ENCODE measurements at regions not wholly inside any gene's neighbourhood (a gene's known extent, or its start where the extent isn't known, plus 50 kb on each side); places are given as distances from the start of the nearest gene placed in this dataset.

GRCh38 chr5:147145328-147145727 lies 89.5 kb upstream of the STK32A start:
- Histone ChIP-seq H2AFZ (ENCODE audit: insufficient read depth, low read length, poor library complexity) (no peak overlapping the region), H4K12ac (ENCODE audit: low read depth, low read length) (no peak overlapping the region), H4K91ac (ENCODE audit: low read depth, low read length) (no peak overlapping the region), H3K9ac (ENCODE audit: low read length) (no peak overlapping the region), H3K27me3 (ENCODE audit: insufficient read depth, low read length) (no peaks in the 10 kb centered on the region), H4K8ac (ENCODE audit: low read depth, low read length) (no peak overlapping the region), H3K4ac (ENCODE audit: low read depth, low read length) (no peak overlapping the region), H2BK5ac (ENCODE audit: low read depth, low read length, poor library complexity) (no peak overlapping the region), H2BK120ac (ENCODE audit: insufficient read depth, low read length, poor library complexity) (no peak overlapping the region), H3K9me3 (ENCODE audit: insufficient read depth, low read depth, low read length) (no peaks in the 10 kb centered on the region), H3K4me3 (ENCODE audit: low read depth, low read length) (no peak overlapping the region), H3K27ac (ENCODE audit: low read depth, low read length) (no peak overlapping the region), H3K4me1 (ENCODE audit: control insufficient read depth in 1 of 2, insufficient read depth in 2 of 2, low read length in 2 of 2) (no peaks in the 10 kb centered on the region), H3K4me2 (ENCODE audit: low read length) (no peak overlapping the region), H2BK12ac (ENCODE audit: low read length) (no peak overlapping the region), H3K14ac (ENCODE audit: low read length) (no peak overlapping the region), H2AK5ac (ENCODE audit: low read length) (no peak overlapping the region), H3K79me2 (ENCODE audit: control insufficient read depth, insufficient read depth, low read length, poor library complexity) (no peaks in the 10 kb centered on the region), H3K18ac (ENCODE audit: low read length) (no peak overlapping the region), H3K79me1 (ENCODE audit: low read length) (no peaks in the 10 kb centered on the region), H3K23ac (ENCODE audit: low read length) (no peak overlapping the region), H3K36me3 (ENCODE audit: control insufficient read depth in 1 of 2, insufficient read depth in 2 of 2, low read length in 2 of 2) (no peaks in the 10 kb centered on the region)
- no peak for DNase-seq
- no CpG with 5 or more reads among the region's 1 CpG for WGBS (ENCODE audit: extremely low coverage, insufficient coverage, insufficient read length)

GRCh38 chr5:147148715-147149114 lies 86.1 kb upstream of the STK32A start:
- Histone ChIP-seq H3K4ac (ENCODE audit: low read depth, low read length) (no peak overlapping the region), H4K12ac (ENCODE audit: low read depth, low read length) (no peak overlapping the region), H3K9me3 (ENCODE audit: insufficient read depth, low read depth, low read length) (no peaks in the 10 kb centered on the region), H2AFZ (ENCODE audit: insufficient read depth, low read length, poor library complexity) (no peak overlapping the region), H2BK120ac (ENCODE audit: insufficient read depth, low read length, poor library complexity) (no peak overlapping the region), H3K4me2 (ENCODE audit: low read length) (no peak overlapping the region), H3K18ac (ENCODE audit: low read length) (no peak overlapping the region), H3K4me3 (ENCODE audit: low read depth, low read length) (no peak overlapping the region), H4K91ac (ENCODE audit: low read depth, low read length) (no peak overlapping the region), H3K9ac (ENCODE audit: low read length) (no peak overlapping the region), H3K27ac (ENCODE audit: low read depth, low read length) (no peak overlapping the region), H3K4me1 (ENCODE audit: control insufficient read depth in 1 of 2, insufficient read depth in 2 of 2, low read length in 2 of 2) (no peaks in the 10 kb centered on the region), H2AK5ac (ENCODE audit: low read length) (no peak overlapping the region), H2BK5ac (ENCODE audit: low read depth, low read length, poor library complexity) (no peak overlapping the region), H3K14ac (ENCODE audit: low read length) (no peak overlapping the region), H2BK12ac (ENCODE audit: low read length) (no peak overlapping the region), H4K8ac (ENCODE audit: low read depth, low read length) (no peak overlapping the region), H3K79me1 (ENCODE audit: low read length) (no peaks in the 10 kb centered on the region), H3K36me3 (ENCODE audit: control insufficient read depth in 1 of 2, insufficient read depth in 2 of 2, low read length in 2 of 2) (no peaks in the 10 kb centered on the region), H3K27me3 (ENCODE audit: insufficient read depth, low read length) (no peaks in the 10 kb centered on the region), H3K79me2 (ENCODE audit: control insufficient read depth, insufficient read depth, low read length, poor library complexity) (no peaks in the 10 kb centered on the region), H3K23ac (ENCODE audit: low read length) (no peak overlapping the region)
- WGBS (ENCODE audit: extremely low coverage, insufficient coverage, insufficient read length), result no CpG with 5 or more reads among the region's 1 CpG
- no peak for DNase-seq

DNA sequence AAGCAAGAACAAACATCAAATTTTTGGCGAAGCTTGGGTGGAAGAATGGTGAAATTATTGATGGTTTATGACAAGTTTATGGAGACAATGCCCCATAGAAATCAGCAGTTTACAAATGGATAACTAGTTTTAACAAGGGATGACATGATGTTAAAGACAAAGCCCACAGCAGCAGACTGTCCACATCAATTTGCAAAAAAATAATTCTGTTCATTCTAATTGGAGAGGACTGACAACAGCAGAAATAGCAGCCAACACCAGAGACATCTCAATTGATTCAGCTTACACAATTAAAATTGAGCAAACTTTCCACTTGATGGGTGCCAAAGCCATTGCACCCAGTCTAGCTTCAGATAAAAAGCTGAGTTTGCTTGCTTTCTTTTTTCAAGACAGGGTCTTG lies 82.7 kb upstream of the STK32A start:
- no peak overlapping the region for H4K8ac ChIP-seq (ENCODE audit: low read depth, low read length)
- H3K4ac ChIP-seq (ENCODE audit: low read depth, low read length), result no peak overlapping the region
- H3K36me3 ChIP-seq (ENCODE audit: control insufficient read depth in 1 of 2, insufficient read depth in 2 of 2, low read length in 2 of 2), result no peaks in the 10 kb centered on the region
- H3K27me3 ChIP-seq (ENCODE audit: insufficient read depth, low read length), result no peaks in the 10 kb centered on the region
- no peaks in the 10 kb centered on the region for H3K4me1 ChIP-seq (ENCODE audit: control insufficient read depth in 1 of 2, insufficient read depth in 2 of 2, low read length in 2 of 2)
- no peak for DNase-seq
- no peak overlapping the region for H2AK5ac ChIP-seq (ENCODE audit: low read length)
- no peak overlapping the region for H3K14ac ChIP-seq (ENCODE audit: low read length)
- no peak overlapping the region for H3K18ac ChIP-seq (ENCODE audit: low read length)
- no peak overlapping the region for H2BK5ac ChIP-seq (ENCODE audit: low read depth, low read length, poor library complexity)
- no peak overlapping the region for H3K23ac ChIP-seq (ENCODE audit: low read length)
- no peak overlapping the region for H4K12ac ChIP-seq (ENCODE audit: low read depth, low read length)
- H3K27ac ChIP-seq (ENCODE audit: low read depth, low read length), result no peak overlapping the region
- no CpG with 5 or more reads among the region's 1 CpG for WGBS (ENCODE audit: extremely low coverage, insufficient coverage, insufficient read length)
- H2BK12ac ChIP-seq (ENCODE audit: low read length), result no peak overlapping the region
- H3K9ac ChIP-seq (ENCODE audit: low read length), result no peak overlapping the region
- H3K4me3 ChIP-seq (ENCODE audit: low read depth, low read length), result no peak overlapping the region
- H2BK120ac ChIP-seq (ENCODE audit: insufficient read depth, low read length, poor library complexity), result no peak overlapping the region
- H3K4me2 ChIP-seq (ENCODE audit: low read length), result no peak overlapping the region
- no peaks in the 10 kb centered on the region for H3K9me3 ChIP-seq (ENCODE audit: insufficient read depth, low read depth, low read length)
- H2AFZ ChIP-seq (ENCODE audit: insufficient read depth, low read length, poor library complexity), result no peak overlapping the region
- no peak overlapping the region for H4K91ac ChIP-seq (ENCODE audit: low read depth, low read length)
- no peaks in the 10 kb centered on the region for H3K79me1 ChIP-seq (ENCODE audit: low read length)
- no peaks in the 10 kb centered on the region for H3K79me2 ChIP-seq (ENCODE audit: control insufficient read depth, insufficient read depth, low read length, poor library complexity)

DNA sequence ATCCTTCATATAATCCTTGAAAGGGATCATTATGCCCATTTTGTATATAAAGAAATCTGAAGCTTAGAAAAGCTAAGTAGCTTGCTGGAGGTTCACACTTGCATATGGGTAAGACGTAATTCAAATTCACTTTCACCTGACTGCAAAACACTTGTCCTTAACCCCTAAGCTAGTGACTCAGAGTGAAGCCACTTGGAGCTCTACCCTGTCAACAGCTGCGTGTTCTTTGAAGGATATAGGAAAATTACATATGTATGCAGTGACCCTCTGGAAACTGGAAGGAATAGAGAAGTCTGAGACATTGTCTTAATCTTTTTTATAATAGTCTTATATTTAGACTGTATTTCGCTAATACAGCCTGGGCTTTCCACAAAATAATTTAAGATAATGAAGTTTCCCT lies 80.0 kb upstream of the STK32A start:
- no peak overlapping the region for H4K8ac ChIP-seq (ENCODE audit: low read depth, low read length)
- no peak overlapping the region for H2BK120ac ChIP-seq (ENCODE audit: insufficient read depth, low read length, poor library complexity)
- no peak overlapping the region for H2AK5ac ChIP-seq (ENCODE audit: low read length)
- no peak overlapping the region for H4K12ac ChIP-seq (ENCODE audit: low read depth, low read length)
- H3K4me2 ChIP-seq (ENCODE audit: low read length), result no peak overlapping the region
- no peak overlapping the region for H4K91ac ChIP-seq (ENCODE audit: low read depth, low read length)
- H3K36me3 ChIP-seq (ENCODE audit: control insufficient read depth in 1 of 2, insufficient read depth in 2 of 2, low read length in 2 of 2), result no peaks in the 10 kb centered on the region
- no peak overlapping the region for H3K14ac ChIP-seq (ENCODE audit: low read length)
- H3K79me2 ChIP-seq (ENCODE audit: control insufficient read depth, insufficient read depth, low read length, poor library complexity), result no peaks in the 10 kb centered on the region
- H3K9me3 ChIP-seq (ENCODE audit: insufficient read depth, low read depth, low read length), result no peaks in the 10 kb centered on the region
- no peak overlapping the region for H3K4me3 ChIP-seq (ENCODE audit: low read depth, low read length)
- H3K27me3 ChIP-seq (ENCODE audit: insufficient read depth, low read length), result no peaks in the 10 kb centered on the region
- no peak overlapping the region for H3K23ac ChIP-seq (ENCODE audit: low read length)
- no CpG with 5 or more reads among the region's 3 CpGs for WGBS (ENCODE audit: extremely low coverage, insufficient coverage, insufficient read length)
- H3K18ac ChIP-seq (ENCODE audit: low read length), result no peak overlapping the region
- H3K9ac ChIP-seq (ENCODE audit: low read length), result no peak overlapping the region
- no peaks in the 10 kb centered on the region for H3K4me1 ChIP-seq (ENCODE audit: control insufficient read depth in 1 of 2, insufficient read depth in 2 of 2, low read length in 2 of 2)
- no peak for DNase-seq
- no peak overlapping the region for H3K4ac ChIP-seq (ENCODE audit: low read depth, low read length)
- H2AFZ ChIP-seq (ENCODE audit: insufficient read depth, low read length, poor library complexity), result no peak overlapping the region
- H3K79me1 ChIP-seq (ENCODE audit: low read length), result no peaks in the 10 kb centered on the region
- H2BK5ac ChIP-seq (ENCODE audit: low read depth, low read length, poor library complexity), result no peak overlapping the region
- no peak overlapping the region for H2BK12ac ChIP-seq (ENCODE audit: low read length)
- no peak overlapping the region for H3K27ac ChIP-seq (ENCODE audit: low read depth, low read length)

Data from trophoblast cell (in vitro differentiated cells and primary cell).